NCI-H2196 treated with DMSO at 0.1 percent for 48 hours (cell line): ENCODE measurements at regions not wholly inside any gene's neighbourhood (a gene's known extent, or its start where the extent isn't known, plus 50 kb on each side); places are given as distances from the start of the nearest gene placed in this dataset.

Experiments used
- DNase-seq: peaks from one replicate; lab custom pipeline; 2025; ENCODE audit not compliant: unreplicated experiment; lab: John Stamatoyannopoulos, UW

DNA sequence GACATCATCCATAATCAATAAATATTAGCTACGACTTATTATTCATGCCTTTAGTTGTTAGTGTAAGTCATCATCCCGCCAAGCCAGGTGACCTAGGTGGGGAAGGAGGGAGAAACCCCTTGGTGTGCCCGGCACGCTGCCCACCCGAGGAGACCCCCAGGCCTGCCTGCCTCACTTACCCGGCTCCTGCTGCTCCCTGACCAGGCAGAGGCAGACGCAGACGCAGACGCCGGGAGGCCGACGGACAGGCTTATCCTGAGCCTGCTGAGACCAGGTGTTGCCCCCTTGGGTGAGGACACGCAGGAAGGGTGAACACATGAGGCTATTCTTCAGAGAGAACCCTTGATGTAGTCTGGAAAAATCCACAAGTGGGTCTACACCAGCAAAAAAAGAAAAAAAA, 401.8 kb downstream of the GALR1 start:
- no peak for DNase-seq

DNA sequence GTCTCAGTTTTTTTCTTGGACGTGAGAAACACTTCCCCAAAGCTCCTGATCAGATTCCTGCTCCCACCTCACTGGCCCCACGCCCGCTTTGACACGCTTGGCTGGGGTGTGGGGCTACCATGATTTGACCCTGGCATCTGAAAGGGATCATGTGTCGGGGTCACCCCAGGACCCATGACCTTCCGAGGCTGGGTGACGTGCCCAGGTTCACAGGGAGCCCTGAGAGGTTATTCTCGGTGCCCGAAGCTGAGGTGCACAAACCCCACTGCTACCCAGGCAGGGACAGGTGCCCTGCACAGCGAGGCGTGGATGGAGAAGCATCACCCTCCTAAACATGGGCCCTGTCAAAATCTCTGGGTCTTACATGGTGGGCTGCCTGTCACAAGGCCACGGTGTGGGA, 404.1 kb downstream of the GALR1 start:
- DNase-seq: no peak

DNA sequence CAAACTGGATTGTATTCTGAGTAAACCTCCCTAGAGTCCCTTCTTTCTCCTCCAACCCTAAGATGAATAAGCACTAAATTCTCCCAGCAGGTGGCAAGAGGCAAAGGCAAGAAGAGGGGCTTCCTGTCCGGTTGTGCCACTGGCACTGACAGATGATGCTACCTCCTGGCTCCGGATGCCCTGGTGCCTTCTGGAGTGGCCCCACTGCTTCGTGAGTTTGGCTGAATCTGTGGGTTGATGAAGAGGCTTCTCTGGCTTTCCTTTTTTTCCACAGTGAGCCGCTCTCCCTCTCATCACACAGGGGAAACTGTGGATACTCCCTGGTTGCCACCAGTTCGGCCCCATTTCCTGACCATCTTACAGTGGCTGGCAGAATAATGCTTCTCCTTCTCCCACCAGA, 404.7 kb downstream of the GALR1 start:
- no peak for DNase-seq

DNA sequence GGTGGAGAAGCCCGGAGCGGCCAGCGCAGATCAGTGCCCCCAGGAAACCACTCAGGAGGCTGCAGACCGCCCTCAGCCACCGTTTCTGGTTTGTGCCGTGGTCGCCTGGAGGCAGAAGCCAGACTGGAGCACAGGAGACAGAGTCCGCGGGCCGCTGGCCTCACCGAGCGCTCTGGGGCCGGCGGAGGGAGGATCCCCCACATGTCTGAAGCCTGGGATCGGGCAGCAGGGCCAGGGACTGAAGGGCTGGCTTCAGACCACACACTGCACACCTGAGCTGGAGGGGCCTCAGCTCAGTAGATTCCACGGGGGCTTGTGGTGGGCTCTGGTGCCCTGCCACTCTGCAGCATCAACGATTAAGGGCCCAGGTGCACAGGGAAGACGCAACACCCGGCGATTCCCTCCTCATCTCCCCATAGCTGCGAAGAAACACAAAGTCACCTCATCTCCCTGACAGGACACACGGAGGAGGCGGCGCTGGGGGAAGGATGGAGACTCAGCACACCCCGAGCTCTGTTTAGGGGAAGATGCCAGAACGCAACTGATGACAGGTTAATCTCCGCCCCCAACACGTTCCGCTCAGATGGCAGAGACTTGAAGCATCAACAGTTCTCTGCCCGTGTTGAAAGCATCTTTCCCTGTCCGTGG, 408.1 kb downstream of the GALR1 start:
- DNase-seq: no peak

DNA sequence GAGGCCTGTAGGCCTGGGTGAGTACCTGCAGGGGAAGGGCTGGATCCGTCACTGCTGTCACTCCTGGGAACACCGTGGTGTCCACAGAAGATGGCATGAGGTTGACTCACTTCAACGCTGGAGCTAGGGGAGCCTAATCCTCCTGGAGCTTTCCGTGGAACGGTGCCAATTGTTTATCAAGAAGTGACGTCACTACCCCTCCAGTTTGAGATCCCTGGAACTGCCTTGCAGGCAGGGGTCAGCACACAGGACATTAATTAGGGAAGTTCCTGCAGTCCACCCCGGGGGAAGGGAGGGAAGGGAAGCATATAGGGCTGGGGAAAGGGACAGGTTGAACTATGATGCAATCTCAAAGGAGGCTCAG, 408.6 kb downstream of the GALR1 start:
- no peak for DNase-seq

DNA sequence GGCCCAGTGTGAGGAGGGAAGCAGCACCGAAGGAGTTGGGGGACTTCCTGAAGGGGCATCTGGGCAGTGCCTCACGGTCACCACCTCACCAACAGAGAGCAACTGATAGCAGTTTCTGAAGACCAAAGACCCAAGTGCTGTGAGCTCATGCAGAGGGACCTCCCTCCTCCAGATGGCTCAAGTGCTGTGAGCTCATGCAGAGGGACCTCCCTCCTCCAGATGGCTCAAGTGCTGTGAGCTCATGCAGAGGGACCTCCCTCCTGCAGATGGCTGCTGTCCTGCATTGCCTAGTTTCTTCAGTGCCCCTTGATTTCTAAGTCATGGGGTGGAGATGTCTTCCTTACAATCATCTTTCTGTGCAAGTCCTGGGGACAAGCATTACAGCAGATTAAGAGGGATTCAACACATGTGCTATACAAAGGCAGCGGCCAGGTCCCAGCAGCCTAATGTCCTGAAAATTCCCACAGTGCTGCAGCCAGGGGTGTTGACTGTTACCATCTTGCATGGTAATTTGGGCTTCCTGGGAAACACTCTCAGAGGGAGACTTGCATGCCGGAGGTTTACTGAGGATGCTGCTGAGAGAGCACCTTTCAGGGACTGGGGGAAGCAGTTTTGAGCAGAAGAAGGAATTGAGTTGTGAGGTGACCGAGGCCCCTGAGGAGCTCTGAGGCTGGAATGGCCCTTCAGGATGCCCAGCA, 409.3 kb downstream of the GALR1 start:
- DNase-seq: no peak

DNA sequence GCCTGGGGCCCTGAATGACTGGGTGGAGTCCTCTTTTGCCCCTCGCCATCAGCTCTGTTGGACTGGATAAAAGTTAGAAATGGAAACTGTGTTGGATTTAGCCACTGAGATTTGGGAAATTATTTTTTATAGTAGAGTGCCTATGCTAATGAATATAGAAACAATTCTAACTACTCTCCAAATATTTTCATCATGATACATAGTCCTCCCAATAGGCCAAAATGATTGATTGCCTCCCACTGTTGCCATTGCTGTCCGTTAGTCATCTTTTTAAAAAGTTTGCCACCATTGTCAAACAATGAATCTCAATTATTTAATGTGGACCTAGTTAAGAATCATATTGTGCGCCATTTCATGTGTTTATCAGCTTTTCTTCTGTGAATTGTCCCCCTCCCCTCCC, 417.0 kb downstream of the GALR1 start:
- no peak for DNase-seq

DNA sequence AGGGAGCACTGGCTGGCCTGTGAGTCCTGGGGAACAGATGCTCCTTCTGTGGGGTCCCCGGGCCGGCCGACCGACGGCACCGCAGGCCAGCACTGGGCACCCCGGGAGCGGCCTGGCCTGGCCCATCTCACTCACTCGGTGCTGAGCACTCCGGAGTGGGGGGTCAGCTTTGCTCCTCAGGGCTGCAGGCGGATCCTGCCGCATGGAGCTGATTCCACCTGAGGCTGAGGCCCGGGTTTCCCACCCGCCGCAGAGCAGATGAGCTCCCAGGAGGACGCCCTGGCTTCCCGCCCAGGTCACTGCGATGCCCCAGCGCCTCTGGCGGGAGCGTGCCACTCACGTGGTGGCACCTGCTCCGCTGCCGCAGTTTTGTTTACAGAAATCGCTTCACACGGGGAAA, 418.6 kb downstream of the GALR1 start:
- DNase-seq: no peak

DNA sequence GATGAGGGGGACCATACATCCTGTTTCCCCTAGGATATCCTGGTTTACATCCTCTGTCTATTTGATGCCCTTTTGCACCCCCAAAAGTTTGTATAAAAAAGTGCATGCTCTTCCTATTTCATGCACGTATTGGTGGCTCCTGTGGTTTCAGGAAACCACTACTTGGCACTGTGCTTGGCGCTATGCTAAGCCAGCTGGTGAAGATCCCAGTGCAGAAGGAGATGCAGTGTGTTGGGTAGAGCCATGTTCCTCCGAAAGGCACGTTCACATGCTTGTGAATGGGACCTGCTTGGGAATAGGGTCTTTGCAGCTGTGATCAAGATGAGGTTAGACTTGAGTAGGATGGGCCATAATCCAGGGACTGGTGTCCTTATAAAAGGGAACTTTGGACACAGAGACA, 419.7 kb downstream of the GALR1 start:
- no peak for DNase-seq

DNA sequence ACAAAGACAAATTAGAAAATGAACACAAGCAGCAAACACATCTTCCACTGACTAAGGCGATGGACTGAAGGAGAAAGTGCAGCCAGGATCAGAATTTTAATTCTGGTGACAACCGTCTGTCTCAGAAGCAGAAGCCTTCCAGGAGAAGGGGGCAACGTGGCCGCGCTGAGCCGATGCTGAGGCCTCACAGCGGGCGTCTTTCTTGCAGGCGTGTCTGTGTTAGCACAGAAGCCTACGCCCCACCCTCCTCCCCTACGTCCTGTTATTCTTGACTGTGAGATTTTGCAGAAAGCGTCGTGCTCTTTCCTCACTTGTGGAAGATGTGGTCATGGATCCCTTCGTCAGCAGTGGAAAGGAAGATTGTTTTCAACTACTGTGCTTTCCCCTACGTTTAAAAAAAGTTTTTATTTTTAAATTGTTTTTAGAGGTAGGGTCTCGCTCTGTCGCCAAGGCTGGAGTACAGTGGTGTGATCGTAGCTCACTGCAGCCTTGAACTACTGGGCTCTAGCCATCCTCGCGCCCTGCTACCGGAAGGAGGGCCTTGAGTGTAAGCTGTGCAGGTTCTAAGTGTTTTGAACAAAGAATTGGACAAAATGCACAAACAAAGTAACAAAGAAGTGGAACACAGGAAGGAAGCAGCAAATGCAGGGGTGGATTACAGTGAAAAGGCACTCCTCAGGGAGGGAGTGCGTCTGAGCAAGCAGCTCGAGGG, 422.0 kb downstream of the GALR1 start:
- DNase-seq: no peak

DNA sequence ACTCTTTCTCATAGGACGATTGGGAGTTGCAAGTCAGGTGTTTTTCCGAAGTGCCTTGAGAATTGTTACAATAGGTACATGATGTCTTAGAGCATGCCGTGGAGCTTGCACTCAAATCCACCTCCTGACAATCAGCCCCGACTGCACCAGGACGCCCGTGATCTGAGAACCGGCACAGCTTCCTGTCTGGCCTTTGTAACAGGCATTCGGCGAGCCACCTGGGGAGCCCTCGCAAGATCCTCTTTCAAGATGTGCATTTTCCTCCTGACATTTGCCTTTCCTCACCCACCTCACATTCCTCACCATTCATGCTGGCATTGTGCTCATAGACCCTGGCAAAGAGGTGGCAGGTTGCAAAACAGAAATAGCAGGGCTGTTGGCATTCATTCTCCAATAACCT, 427.3 kb downstream of the GALR1 start:
- DNase-seq: no peak

DNA sequence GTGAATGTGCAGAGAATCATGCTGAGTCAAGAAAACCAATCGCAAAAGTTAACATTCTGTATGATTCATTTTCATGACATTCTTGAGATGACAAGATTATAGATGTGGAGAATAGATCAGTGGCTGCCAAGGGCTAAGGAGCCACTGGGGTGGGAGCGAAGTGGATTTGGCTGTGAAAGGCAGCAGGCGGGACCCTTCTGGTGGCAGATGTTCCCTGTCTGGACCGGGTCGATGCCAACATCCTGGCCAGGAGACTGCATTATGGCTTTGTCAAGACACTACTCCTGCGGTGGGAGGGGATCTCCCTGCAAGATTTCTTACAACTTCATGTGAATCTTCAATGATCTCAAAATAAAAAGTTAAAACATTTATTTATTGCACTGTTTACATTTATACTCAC, 427.9 kb downstream of the GALR1 start:
- no peak for DNase-seq

DNA sequence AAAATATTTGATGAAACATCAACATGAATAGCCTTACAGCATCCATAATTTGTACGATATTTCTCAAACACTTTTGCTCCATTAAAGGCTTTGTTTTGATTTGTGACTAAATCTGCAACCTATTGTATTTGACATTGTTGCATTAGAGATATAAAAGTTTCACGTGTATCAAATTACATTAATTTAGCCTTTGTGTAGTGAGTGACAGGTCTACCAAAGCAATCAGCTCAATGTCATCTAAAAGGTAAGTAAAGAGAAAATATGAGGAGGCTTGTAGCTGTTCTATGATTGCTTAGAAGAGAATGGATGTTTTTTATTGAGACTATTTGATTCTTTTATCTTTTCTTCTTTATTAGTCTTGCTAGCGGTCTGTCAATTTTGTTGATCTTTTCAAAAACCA, 430.2 kb downstream of the GALR1 start:
- DNase-seq: no peak

DNA sequence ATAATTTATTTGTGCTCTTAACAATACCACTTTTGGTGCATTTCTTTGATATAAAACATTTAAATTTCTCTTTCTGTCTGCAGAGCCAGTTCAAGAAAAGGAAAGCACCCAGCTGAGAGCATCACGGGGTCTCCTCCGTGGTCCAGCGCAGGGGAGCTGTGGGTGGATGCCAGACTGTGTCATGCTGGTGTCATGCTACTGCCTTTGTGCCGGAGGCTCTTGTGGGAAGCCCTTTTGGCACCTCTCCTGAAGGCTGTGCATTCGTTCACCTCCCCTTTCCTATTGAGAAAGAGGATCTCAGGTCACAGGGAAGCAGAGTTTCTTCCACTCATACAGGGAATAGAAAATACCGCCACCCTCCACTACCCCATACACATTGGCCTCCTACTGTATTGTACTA, 450.4 kb downstream of the GALR1 start:
- no peak for DNase-seq

DNA sequence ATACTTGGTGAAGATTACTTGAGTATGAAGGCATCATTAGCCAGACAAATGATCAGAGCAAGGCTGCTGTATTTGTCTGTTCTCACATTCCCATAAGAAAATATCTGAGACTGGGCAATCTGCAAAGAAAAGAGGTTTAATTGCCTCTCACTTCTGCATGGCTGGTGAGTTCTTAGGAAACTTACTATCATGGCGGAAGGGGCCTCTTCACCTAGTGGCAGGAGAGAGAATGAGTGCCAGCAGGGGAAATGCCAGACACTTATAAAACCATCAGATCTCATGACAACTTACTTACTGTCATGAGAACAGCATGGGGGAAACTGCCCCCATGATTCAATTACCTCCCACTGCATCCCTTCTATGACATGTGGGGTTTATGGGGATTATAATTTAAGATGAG, 452.3 kb downstream of the GALR1 start:
- no peak for DNase-seq

DNA sequence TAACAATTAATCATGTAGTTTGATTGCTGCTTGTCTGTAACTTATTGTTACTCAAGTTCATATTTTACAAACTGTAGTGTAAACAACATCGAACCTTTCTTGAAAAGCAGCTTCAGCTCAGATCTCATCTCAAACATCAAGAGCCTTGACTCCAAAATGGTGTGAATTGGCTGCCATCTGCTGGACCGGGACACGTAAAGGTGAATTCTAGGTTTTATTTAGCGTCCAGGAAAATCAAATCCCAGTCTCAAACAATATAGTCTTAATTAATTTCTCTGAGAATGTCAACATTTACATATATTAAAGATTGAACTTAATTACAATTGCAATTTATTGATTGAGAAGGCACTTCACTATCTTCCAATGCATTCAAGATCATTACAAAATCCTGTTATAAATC, 453.0 kb downstream of the GALR1 start:
- DNase-seq: peak; percentile 21

DNA sequence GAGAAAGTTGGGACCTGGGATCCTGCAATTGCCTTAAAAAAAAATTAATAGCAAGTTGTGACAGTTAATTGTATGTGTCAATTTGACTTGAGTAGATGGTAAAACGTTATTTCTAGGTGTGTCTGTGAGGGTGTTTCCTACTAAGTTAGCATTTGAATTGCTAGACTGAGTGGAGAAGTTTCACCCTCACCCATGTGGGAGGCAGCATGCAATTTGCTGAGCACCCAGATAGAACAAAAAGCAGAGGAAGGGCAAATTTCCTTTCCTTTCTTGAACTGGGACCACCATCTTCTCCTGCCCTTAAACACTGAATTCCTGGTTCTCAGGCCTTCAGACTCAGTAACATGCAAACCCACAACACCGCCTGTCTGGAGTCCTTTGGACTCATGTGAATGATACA, 455.7 kb downstream of the GALR1 start:
- DNase-seq: no peak

DNA sequence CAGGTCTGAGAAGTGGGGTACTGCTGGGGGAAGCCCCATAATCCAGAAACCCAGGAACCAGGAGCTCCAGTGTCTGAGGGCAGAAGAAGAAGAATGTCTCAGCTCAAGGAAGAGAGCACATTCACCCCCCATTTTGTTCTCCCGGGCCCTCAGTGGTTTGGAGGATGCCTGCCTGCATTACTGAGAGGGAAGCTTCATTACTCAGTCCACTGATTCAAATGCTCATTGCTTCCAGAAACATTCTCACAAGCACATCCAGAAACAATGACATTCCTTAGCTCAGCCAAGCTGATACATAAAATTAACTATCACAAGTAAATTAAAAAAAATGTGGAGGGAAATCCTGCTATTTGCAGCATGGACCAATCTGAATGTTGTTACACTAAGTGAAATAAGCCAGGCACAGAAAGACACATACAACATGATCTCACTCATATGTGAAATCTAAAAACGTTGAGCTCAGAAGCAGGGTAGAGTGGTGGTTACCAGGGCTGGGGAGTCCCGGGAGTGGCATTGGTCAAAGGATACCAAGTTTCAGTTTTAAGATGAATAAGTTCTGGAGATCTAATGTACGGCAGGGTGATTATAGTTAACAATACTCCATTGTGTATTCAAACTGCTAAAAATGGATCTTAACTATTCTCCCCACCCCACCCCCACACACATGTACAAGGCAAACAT, 459.3 kb downstream of the GALR1 start:
- no peak for DNase-seq

DNA sequence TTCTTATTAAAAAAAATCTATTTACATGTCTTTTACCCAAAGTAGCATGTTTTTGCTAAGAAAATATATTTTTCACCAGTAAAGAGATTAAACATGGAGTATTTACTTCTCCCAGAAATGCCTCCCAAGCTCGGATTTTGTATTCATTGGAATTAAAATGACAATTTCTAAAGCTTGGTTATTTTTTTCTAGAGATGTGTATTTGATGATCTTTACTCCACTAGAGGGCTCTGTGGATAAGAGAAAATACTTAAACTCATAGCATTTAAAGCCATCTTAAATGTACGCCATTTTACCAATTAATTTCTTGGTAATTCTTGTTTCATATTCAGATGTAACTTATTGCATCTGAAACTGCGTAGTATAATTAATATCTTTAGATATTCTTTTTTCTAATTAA, 461.4 kb downstream of the GALR1 start:
- DNase-seq: no peak

DNA sequence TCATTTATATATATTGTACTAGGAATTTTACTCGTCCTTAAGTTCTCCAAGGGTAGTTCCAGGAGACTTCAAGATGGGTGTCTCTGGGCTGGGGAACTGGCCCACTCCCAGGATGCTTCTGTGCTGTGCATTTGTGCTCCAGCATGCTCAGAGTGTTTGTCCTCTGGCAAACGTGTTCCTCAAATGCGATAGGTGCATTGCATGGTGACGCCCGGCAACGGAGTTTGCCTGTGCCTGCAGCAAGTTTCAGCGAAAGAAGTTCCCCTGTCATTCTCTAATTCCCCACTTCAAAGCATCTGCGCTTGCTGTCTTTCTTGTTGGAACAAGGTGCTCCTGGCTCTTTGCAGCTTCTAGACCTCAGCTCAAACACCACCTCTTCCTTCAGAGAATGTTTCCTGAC, 465.1 kb downstream of the GALR1 start:
- no peak for DNase-seq

DNA sequence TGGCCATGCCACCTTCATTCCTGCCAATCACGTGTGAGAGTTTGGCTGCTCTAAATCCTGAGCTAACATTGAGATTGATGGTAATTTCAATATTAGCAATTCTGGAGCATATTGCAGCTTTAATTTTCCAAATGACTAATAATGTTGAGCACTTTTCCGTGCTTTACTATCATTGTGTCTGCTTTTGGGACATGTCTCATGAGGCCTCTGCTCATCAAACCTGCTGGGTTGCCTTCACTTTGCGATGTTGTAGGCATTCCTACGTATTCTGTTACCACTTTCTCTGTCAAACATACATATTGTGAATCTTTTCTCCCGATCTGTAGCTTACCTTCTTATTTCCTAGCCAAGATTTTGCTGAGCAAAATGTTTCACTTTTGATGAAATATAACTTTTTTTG, 466.6 kb downstream of the GALR1 start:
- DNase-seq: no peak

DNA sequence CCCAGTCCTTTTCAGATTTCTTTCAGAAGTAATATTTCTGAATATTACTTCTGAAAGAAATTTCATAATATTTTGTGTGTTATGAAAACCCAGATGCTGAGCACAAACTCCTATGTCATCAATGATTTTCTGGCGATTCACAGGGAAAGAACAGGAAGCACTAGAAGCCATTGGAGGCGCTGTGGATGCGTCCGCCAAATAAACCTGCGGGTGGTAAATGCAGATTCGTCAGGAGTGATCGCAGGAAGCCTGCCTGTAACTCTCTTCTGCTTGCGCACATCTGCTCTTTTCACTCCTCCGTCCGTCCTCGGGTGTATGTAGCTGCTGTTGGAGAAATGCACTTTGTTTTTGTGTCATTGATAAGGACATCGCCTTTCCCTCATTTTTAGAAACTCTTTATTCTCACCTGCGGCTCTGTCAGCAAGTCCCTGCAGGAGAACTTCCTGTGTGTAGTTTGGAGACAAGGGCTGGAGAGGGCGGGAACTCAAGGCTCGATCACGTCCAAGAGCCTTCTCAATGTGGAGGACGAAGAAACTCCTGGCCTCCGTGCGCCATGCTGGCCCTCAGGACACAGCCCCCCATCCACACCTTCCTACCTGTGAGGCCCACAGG, 483.8 kb downstream of the GALR1 start:
- DNase-seq: no peak
